K562 (cell line): ENCODE measurements at regions not wholly inside any gene's neighbourhood (a gene's known extent, or its start where the extent isn't known, plus 50 kb on each side); places are given as distances from the start of the nearest gene placed in this dataset.

Experiments
- BCL6 ChIP-seq: fragments of 250-450 bp; sonication (Bioruptor Pico); IDR thresholded peaks from 2 replicates; pipeline ENCODE4 v1.4.0; 2020
- PHF21A ChIP-seq: fragments of 450-650 bp; IDR thresholded peaks from 2 replicates; pipeline ENCODE4 v1.6.1; 2017; ENCODE audit warnings: low read depth, borderline replicate concordance
- SIN3A ChIP-seq, 2 experiments: fragments of 150-350 bp in 1 of 2; IDR thresholded peaks; 2 replicates each; pipeline ENCODE4 v1.6.1; 2011 to 2016; ENCODE audit warnings: borderline replicate concordance in 2 of 2, low read depth in 2 of 2, low read length in 2 of 2, mild to moderate bottlenecking in 2 of 2, moderate library complexity in 2 of 2; ENCODE audit not compliant: control insufficient read depth in 1 of 2
- SIRT6 ChIP-seq: IDR thresholded peaks from one replicate; pipeline ENCODE4 v1.6.1; 2012; ENCODE audit warnings: low read depth, mild to moderate bottlenecking, control low read depth, inconsistent platforms, low read length, moderate library complexity
- ZBTB1 ChIP-seq: sonication (generic); formaldehyde crosslinking; IDR thresholded peaks from 2 replicates; pipeline ENCODE4 v1.8.1; 2023; ENCODE audit warnings: missing genetic modification reagents, low read depth, mild to moderate bottlenecking, borderline replicate concordance
- ZNF184 ChIP-seq: sonication (generic); formaldehyde crosslinking; IDR thresholded peaks from 2 replicates; pipeline ENCODE4 v1.5.0; 2020; ENCODE audit warnings: missing genetic modification reagents
- ZNF324 ChIP-seq: fragments of 250-450 bp; sonication (Bioruptor Pico); IDR thresholded peaks from 2 replicates; pipeline ENCODE4 v1.4.0; 2020; ENCODE audit warnings: mild to moderate bottlenecking
- TF ChIP-seq, protein P1 (sequence below): sonication (generic); formaldehyde crosslinking; IDR thresholded peaks from 2 replicates; pipeline ENCODE4 v1.9.0; 2022; ENCODE audit warnings: mild to moderate bottlenecking, missing genetic modification reagents
- TF ChIP-seq, protein P2 (sequence below): sonication (generic); formaldehyde crosslinking; IDR thresholded peaks from 2 replicates; pipeline ENCODE4 v1.8.1; 2023; ENCODE audit warnings: mild to moderate bottlenecking, missing genetic modification reagents
- TF ChIP-seq, protein P3 (sequence below), 3 experiments: IDR thresholded peaks in 2 of 3; conservative IDR thresholded peaks in 1 of 3; 2 replicates each; pipeline ENCODE4 v1.5.1; 2011 to 2012; ENCODE audit warnings: low read length in 3 of 3, mild to moderate bottlenecking in 3 of 3, control low read depth in 2 of 3, improper control_type of control experiment in 1 of 3, inconsistent platforms in 1 of 3, low read depth in 1 of 3, mixed read lengths in 1 of 3, moderate library complexity in 1 of 3; ENCODE audit not compliant: insufficient read depth in 2 of 3
- TF ChIP-seq, protein P4 (sequence below): sonication (generic); formaldehyde crosslinking; IDR thresholded peaks from 2 replicates; pipeline ENCODE4 v1.8.1; 2022; ENCODE audit warnings: missing genetic modification reagents
- TF ChIP-seq, protein P5 (sequence below): fragments of 200-800 bp; sonication (Bioruptor generic); IDR thresholded peaks from 2 replicates; pipeline ENCODE4 v1.6.1; 2017; ENCODE audit warnings: missing genetic modification characterization, missing compliant biosample characterization

DNA sequence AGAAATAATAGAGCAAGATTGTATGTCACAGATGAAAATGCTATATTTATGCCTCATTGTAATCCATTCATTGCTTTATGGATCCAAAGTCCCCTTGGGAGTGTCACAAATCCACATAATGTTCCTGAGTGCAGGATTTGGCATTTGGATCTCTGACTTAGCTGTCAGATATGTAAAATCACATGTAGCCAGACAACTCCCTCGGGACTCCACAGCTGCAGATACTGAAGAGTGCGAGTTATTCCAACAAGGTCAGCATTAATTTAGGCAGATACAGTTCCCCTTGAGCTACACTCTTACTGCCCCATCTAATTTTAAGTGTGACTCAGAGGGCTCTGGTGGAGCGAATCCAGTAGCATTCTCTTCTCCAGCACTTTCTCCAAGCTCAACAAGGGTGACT, 433.2 kb downstream of the CD83 start:
- TF ChIP-seq, protein P1, sequence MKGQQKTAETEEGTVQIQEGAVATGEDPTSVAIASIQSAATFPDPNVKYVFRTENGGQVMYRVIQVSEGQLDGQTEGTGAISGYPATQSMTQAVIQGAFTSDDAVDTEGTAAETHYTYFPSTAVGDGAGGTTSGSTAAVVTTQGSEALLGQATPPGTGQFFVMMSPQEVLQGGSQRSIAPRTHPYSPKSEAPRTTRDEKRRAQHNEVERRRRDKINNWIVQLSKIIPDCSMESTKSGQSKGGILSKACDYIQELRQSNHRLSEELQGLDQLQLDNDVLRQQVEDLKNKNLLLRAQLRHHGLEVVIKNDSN = no peak
- no peak for TF ChIP-seq SIRT6
- TF ChIP-seq, protein P2, sequence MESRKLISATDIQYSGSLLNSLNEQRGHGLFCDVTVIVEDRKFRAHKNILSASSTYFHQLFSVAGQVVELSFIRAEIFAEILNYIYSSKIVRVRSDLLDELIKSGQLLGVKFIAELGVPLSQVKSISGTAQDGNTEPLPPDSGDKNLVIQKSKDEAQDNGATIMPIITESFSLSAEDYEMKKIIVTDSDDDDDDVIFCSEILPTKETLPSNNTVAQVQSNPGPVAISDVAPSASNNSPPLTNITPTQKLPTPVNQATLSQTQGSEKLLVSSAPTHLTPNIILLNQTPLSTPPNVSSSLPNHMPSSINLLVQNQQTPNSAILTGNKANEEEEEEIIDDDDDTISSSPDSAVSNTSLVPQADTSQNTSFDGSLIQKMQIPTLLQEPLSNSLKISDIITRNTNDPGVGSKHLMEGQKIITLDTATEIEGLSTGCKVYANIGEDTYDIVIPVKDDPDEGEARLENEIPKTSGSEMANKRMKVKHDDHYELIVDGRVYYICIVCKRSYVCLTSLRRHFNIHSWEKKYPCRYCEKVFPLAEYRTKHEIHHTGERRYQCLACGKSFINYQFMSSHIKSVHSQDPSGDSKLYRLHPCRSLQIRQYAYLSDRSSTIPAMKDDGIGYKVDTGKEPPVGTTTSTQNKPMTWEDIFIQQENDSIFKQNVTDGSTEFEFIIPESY (CRISPR knock-in tag) = no peak
- TF ChIP-seq, protein P3, sequence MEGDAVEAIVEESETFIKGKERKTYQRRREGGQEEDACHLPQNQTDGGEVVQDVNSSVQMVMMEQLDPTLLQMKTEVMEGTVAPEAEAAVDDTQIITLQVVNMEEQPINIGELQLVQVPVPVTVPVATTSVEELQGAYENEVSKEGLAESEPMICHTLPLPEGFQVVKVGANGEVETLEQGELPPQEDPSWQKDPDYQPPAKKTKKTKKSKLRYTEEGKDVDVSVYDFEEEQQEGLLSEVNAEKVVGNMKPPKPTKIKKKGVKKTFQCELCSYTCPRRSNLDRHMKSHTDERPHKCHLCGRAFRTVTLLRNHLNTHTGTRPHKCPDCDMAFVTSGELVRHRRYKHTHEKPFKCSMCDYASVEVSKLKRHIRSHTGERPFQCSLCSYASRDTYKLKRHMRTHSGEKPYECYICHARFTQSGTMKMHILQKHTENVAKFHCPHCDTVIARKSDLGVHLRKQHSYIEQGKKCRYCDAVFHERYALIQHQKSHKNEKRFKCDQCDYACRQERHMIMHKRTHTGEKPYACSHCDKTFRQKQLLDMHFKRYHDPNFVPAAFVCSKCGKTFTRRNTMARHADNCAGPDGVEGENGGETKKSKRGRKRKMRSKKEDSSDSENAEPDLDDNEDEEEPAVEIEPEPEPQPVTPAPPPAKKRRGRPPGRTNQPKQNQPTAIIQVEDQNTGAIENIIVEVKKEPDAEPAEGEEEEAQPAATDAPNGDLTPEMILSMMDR (IDR thresholded peaks at IDR 0.05 in 2 of 3, conservative IDR thresholded peaks at IDR 0.05 in 1 of 3; ENCODE audit: insufficient read depth in 2 of 3, low read depth in 1 of 3, low read length in 3 of 3) = no peak
- TF ChIP-seq BCL6 (CRISPR knock-in tag) = no peak
- TF ChIP-seq, protein P4, sequence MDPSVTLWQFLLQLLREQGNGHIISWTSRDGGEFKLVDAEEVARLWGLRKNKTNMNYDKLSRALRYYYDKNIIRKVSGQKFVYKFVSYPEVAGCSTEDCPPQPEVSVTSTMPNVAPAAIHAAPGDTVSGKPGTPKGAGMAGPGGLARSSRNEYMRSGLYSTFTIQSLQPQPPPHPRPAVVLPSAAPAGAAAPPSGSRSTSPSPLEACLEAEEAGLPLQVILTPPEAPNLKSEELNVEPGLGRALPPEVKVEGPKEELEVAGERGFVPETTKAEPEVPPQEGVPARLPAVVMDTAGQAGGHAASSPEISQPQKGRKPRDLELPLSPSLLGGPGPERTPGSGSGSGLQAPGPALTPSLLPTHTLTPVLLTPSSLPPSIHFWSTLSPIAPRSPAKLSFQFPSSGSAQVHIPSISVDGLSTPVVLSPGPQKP = no peak
- no peak for TF ChIP-seq SIN3A (IDR thresholded peaks at IDR 0.05; ENCODE audit: borderline replicate concordance in 2 of 2, control insufficient read depth in 1 of 2, low read depth in 2 of 2, low read length in 2 of 2)
- TF ChIP-seq ZBTB1 = no peak
- TF ChIP-seq, protein P5, sequence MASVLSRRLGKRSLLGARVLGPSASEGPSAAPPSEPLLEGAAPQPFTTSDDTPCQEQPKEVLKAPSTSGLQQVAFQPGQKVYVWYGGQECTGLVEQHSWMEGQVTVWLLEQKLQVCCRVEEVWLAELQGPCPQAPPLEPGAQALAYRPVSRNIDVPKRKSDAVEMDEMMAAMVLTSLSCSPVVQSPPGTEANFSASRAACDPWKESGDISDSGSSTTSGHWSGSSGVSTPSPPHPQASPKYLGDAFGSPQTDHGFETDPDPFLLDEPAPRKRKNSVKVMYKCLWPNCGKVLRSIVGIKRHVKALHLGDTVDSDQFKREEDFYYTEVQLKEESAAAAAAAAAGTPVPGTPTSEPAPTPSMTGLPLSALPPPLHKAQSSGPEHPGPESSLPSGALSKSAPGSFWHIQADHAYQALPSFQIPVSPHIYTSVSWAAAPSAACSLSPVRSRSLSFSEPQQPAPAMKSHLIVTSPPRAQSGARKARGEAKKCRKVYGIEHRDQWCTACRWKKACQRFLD (CRISPR knock-in tag) = no peak
- no peak for TF ChIP-seq PHF21A
- TF ChIP-seq ZNF324 (CRISPR knock-in tag) = no peak
- no peak for TF ChIP-seq ZNF184 (CRISPR knock-in tag)
